ENCODE measurements at regions not wholly inside any gene's neighbourhood (a gene's known extent, or its start where the extent isn't known, plus 50 kb on each side); places are given as distances from the start of the nearest gene placed in this dataset.

DNA sequence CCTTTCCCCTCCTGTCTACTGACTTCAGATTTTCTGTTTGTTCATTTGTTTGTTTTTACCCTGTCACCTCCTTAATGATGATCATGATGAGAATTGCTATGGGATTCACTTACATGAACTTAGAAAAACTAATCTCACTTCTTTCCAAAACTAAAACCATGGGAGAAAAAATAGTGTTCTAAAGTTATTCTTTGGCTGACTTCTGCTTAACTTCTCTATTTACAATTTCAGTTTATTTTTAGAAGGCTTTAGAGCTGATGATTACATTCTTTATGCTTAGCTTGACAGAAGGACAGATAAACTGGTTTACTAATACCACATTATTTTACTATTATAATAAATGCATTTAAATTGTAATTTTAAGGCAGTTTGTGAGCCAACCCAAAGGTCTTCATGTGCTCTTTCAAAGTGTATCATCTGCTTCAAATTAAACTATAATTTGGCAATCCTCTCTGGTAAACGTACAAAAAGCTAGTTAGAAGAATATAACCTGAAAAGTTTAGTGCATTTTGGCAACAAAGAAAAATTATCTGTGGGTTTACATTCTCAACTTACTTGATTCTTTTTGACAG lies 676.8 kb upstream of the UBE2E2 start:
- TF ChIP-seq, protein P1, sequence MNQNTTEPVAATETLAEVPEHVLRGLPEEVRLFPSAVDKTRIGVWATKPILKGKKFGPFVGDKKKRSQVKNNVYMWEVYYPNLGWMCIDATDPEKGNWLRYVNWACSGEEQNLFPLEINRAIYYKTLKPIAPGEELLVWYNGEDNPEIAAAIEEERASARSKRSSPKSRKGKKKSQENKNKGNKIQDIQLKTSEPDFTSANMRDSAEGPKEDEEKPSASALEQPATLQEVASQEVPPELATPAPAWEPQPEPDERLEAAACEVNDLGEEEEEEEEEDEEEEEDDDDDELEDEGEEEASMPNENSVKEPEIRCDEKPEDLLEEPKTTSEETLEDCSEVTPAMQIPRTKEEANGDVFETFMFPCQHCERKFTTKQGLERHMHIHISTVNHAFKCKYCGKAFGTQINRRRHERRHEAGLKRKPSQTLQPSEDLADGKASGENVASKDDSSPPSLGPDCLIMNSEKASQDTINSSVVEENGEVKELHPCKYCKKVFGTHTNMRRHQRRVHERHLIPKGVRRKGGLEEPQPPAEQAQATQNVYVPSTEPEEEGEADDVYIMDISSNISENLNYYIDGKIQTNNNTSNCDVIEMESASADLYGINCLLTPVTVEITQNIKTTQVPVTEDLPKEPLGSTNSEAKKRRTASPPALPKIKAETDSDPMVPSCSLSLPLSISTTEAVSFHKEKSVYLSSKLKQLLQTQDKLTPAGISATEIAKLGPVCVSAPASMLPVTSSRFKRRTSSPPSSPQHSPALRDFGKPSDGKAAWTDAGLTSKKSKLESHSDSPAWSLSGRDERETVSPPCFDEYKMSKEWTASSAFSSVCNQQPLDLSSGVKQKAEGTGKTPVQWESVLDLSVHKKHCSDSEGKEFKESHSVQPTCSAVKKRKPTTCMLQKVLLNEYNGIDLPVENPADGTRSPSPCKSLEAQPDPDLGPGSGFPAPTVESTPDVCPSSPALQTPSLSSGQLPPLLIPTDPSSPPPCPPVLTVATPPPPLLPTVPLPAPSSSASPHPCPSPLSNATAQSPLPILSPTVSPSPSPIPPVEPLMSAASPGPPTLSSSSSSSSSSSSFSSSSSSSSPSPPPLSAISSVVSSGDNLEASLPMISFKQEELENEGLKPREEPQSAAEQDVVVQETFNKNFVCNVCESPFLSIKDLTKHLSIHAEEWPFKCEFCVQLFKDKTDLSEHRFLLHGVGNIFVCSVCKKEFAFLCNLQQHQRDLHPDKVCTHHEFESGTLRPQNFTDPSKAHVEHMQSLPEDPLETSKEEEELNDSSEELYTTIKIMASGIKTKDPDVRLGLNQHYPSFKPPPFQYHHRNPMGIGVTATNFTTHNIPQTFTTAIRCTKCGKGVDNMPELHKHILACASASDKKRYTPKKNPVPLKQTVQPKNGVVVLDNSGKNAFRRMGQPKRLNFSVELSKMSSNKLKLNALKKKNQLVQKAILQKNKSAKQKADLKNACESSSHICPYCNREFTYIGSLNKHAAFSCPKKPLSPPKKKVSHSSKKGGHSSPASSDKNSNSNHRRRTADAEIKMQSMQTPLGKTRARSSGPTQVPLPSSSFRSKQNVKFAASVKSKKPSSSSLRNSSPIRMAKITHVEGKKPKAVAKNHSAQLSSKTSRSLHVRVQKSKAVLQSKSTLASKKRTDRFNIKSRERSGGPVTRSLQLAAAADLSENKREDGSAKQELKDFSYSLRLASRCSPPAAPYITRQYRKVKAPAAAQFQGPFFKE (tag by site-specific recombination; IDR thresholded peaks at IDR 0.05; ENCODE audit: borderline replicate concordance): no peak
- TF ChIP-seq ZNF555 (tag by site-specific recombination; conservative IDR thresholded peaks at IDR 0.05) (no peak), ZNF19 (tag by site-specific recombination; IDR thresholded peaks at IDR 0.05; ENCODE audit: low read depth) (no peak), ZFHX2 (tag by site-specific recombination; conservative IDR thresholded peaks at IDR 0.05) (no peak), ZNF274 (IDR thresholded peaks at IDR 0.05; ENCODE audit: low read length) (no peak), ZNF274 (tag by site-specific recombination; IDR thresholded peaks at IDR 0.05; ENCODE audit: borderline replicate concordance) (no peak), SCRT2 (tag by site-specific recombination; IDR thresholded peaks at IDR 0.05) (no peak), ZNF239 (tag by site-specific recombination; IDR thresholded peaks at IDR 0.05) (no peak), ZNF530 (tag by site-specific recombination; IDR thresholded peaks at IDR 0.05; ENCODE audit: low read depth) (no peak)
- TF ChIP-seq, protein P2, sequence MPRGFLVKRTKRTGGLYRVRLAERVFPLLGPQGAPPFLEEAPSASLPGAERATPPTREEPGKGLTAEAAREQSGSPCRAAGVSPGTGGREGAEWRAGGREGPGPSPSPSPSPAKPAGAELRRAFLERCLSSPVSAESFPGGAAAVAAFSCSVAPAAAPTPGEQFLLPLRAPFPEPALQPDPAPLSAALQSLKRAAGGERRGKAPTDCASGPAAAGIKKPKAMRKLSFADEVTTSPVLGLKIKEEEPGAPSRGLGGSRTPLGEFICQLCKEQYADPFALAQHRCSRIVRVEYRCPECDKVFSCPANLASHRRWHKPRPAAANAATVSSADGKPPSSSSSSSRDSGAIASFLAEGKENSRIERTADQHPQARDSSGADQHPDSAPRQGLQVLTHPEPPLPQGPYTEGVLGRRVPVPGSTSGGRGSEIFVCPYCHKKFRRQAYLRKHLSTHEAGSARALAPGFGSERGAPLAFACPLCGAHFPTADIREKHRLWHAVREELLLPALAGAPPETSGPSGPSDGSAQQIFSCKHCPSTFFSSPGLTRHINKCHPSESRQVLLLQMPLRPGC (tag by site-specific recombination; IDR thresholded peaks at IDR 0.05): no peak
- no peaks in the 10 kb centered on the region for H3K9me3 ChIP-seq (ENCODE audit: control insufficient read depth, insufficient read depth, low read depth, low read length)
- no peaks in the 10 kb centered on the region for H3K36me3 ChIP-seq (ENCODE audit: control insufficient read depth in 2 of 2, insufficient read depth in 1 of 2, low read length in 2 of 2)
- no peak overlapping the region for H3K27ac ChIP-seq (ENCODE audit: extremely low read depth, low read depth, low read length)
- ChIA-PET POLR2A (no interaction called here), CTCF (no interaction called here)
- H3K4me3 ChIP-seq (ENCODE audit: low read depth, low read length): no peak overlapping the region
- H3K4me1 ChIP-seq (ENCODE audit: control insufficient read depth, insufficient read depth, low read length): no peaks in the 10 kb centered on the region

DNA sequence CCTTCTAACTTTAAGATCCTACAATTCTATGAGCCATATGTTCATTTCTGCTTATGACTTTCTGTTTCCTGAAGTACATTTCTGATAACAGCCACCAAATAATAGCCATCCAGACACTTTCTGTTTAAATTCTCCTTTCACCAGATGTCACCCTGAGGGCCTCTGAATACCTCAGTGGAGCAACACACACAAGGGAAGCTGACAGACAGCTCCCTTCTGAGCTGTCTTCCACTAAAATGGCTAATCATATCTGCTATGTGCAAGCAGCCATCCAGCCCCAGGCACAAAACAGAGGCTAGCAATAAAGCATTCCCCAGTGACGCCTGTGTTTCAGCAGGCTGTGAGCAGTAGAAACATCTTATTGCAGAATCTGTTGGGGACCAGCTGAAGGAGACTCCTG lies 666.6 kb upstream of the UBE2E2 start:
- POLR2A ChIA-PET: no interaction called here
- Histone ChIP-seq H3K36me3 (ENCODE audit: control insufficient read depth in 2 of 2, insufficient read depth in 1 of 2, low read length in 2 of 2) (no peaks in the 10 kb centered on the region), H3K27ac (ENCODE audit: extremely low read depth, low read depth, low read length) (no peak overlapping the region), H3K4me3 (ENCODE audit: low read depth, low read length) (no peak overlapping the region), H3K9me3 (ENCODE audit: control insufficient read depth, insufficient read depth, low read depth, low read length) (no peaks in the 10 kb centered on the region), H3K4me1 (ENCODE audit: control insufficient read depth, insufficient read depth, low read length) (no peaks in the 10 kb centered on the region)
- CTCF ChIA-PET: no interaction called here
- no peak for TF ChIP-seq GLI2 (tag by site-specific recombination; IDR thresholded peaks at IDR 0.05; ENCODE audit: borderline replicate concordance, low read depth)
- TF ChIP-seq ZNF76 (tag by site-specific recombination; IDR thresholded peaks at IDR 0.05; ENCODE audit: borderline replicate concordance, low read depth): no peak
- no peak for TF ChIP-seq ZNF514 (tag by site-specific recombination; IDR thresholded peaks at IDR 0.05)
- TF ChIP-seq ZNF660 (tag by site-specific recombination; IDR thresholded peaks at IDR 0.05): no peak
- TF ChIP-seq KLF7 (tag by site-specific recombination; IDR thresholded peaks at IDR 0.05; ENCODE audit: borderline replicate concordance): no peak
- no peak for TF ChIP-seq FEZF1 (tag by site-specific recombination; IDR thresholded peaks at IDR 0.05)
- no peak for TF ChIP-seq ZNF311 (tag by site-specific recombination; IDR thresholded peaks at IDR 0.05; ENCODE audit: borderline replicate concordance)

All from HEK293 (cell line).